Body of pancreas (tissue), 4 donors: ENCODE measurements at regions not wholly inside any gene's neighbourhood (a gene's known extent, or its start where the extent isn't known, plus 50 kb on each side); places are given as distances from the start of the nearest gene placed in this dataset.

ENCODE experiments used
- POLR2A ChIP-seq, 3 donors: fragments of 450-650 bp; IDR thresholded peaks; one replicate each; pipeline ENCODE4 v1.6.1; 2016; ENCODE audit warnings: antibody characterized with exemption in 3 of 3, mild to moderate bottlenecking in 2 of 3
- TF ChIP-seq, protein P1 (sequence below), 7 experiments: fragments of 450-650 bp in 4 of 7; fragments of 200-600 bp in 3 of 7; sonication (generic) in 3 of 7; IDR thresholded peaks; one replicate each; pipeline ENCODE4 v1.5.1; 2016 to 2019; ENCODE audit warnings: antibody characterized with exemption in 7 of 7

DNA sequence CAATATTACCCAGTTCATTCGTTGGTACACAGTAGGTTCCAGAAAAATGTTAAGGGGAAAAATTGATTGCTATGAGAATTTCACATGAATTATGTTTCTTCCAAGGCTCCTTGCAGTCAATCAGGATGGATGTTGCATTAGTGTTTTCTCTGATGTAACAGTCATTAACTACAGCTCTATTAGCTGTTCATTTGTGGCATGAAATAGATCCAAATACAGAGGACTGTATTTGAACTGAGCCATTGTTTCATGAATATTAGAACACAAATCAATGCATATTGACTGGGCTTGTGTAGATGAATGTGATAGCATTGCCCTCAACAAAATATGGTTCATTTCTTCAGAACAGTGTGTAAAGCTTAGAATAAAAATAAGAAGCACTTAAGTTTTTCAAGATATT is 203.0 kb upstream of the SGO1 start:
- TF ChIP-seq, protein P1, sequence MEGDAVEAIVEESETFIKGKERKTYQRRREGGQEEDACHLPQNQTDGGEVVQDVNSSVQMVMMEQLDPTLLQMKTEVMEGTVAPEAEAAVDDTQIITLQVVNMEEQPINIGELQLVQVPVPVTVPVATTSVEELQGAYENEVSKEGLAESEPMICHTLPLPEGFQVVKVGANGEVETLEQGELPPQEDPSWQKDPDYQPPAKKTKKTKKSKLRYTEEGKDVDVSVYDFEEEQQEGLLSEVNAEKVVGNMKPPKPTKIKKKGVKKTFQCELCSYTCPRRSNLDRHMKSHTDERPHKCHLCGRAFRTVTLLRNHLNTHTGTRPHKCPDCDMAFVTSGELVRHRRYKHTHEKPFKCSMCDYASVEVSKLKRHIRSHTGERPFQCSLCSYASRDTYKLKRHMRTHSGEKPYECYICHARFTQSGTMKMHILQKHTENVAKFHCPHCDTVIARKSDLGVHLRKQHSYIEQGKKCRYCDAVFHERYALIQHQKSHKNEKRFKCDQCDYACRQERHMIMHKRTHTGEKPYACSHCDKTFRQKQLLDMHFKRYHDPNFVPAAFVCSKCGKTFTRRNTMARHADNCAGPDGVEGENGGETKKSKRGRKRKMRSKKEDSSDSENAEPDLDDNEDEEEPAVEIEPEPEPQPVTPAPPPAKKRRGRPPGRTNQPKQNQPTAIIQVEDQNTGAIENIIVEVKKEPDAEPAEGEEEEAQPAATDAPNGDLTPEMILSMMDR (IDR thresholded peaks at IDR 0.05) = no peak
- TF ChIP-seq POLR2A (IDR thresholded peaks at IDR 0.05) = no peak
